Mesendoderm (in vitro differentiated cells): ENCODE measurements at regions not wholly inside any gene's neighbourhood (a gene's known extent, or its start where the extent isn't known, plus 50 kb on each side); places are given as distances from the start of the nearest gene placed in this dataset.
A peak's percentile ranks its signal among the peaks of the same experiment; 100 is the strongest.

ENCODE experiments used
- DNase-seq: peaks from one replicate; pipeline ENCODE4 v3.0.0; 2013
- H2AK5ac ChIP-seq: 2 replicates; pipeline ENCODE4 v1.6.1; 2013; ENCODE audit warnings: low read length, inconsistent platforms
- H2BK120ac ChIP-seq: 2 replicates; pipeline ENCODE4 v1.6.1; 2013; ENCODE audit warnings: low read depth, mild to moderate bottlenecking, low read length, moderate library complexity, mixed read lengths
- H2BK15ac ChIP-seq: replicated peaks from 2 replicates; pipeline ENCODE4 v1.6.1; 2013; ENCODE audit warnings: low read depth, mild to moderate bottlenecking, moderate library complexity
- H2BK5ac ChIP-seq: 2 replicates; pipeline ENCODE4 v1.6.1; 2013; ENCODE audit warnings: low read length, inconsistent platforms
- H3K18ac ChIP-seq: 2 replicates; pipeline ENCODE4 v1.6.1; 2013; ENCODE audit warnings: mild to moderate bottlenecking, low read length, mixed read lengths
- H3K23ac ChIP-seq: one replicate; pipeline ENCODE4 v1.6.1; 2013; ENCODE audit warnings: low read length
- H3K27ac ChIP-seq: 2 replicates; pipeline ENCODE4 v1.5.1; 2013; ENCODE audit warnings: low read depth, mild to moderate bottlenecking, inconsistent platforms, low read length, moderate library complexity
- H3K27me3 ChIP-seq: 2 replicates; pipeline ENCODE4 v1.6.1; 2013; ENCODE audit warnings: low read length, control low read depth, mild to moderate bottlenecking, inconsistent platforms; ENCODE audit not compliant: insufficient read depth, poor library complexity
- H3K36me3 ChIP-seq: 2 replicates; pipeline ENCODE4 v1.6.1; 2013; ENCODE audit warnings: low read length, inconsistent platforms; ENCODE audit not compliant: control insufficient read depth, insufficient read depth
- H3K4ac ChIP-seq: one replicate; pipeline ENCODE4 v1.6.1; 2013; ENCODE audit warnings: low read depth, mild to moderate bottlenecking, low read length, moderate library complexity
- H3K4me1 ChIP-seq: 2 replicates; pipeline ENCODE4 v1.6.1; 2013; ENCODE audit warnings: low read depth, low read length, inconsistent platforms; ENCODE audit not compliant: control insufficient read depth
- H3K4me2 ChIP-seq: 2 replicates; pipeline ENCODE4 v1.6.1; 2013; ENCODE audit warnings: low read length
- H3K4me3 ChIP-seq: 2 replicates; pipeline ENCODE4 v1.5.1; 2013; ENCODE audit warnings: mild to moderate bottlenecking, low read length
- H3K56ac ChIP-seq: one replicate; pipeline ENCODE4 v1.6.1; 2013; ENCODE audit warnings: low read length
- H3K79me1 ChIP-seq: 2 replicates; pipeline ENCODE4 v1.6.1; 2013; ENCODE audit warnings: low read length, inconsistent platforms
- H3K79me2 ChIP-seq: 2 replicates; pipeline ENCODE4 v1.6.1; 2013; ENCODE audit warnings: mild to moderate bottlenecking, low read length; ENCODE audit not compliant: control insufficient read depth, insufficient read depth
- H3K9ac ChIP-seq: 2 replicates; pipeline ENCODE4 v1.6.1; 2013; ENCODE audit warnings: low read length, inconsistent platforms
- H4K5ac ChIP-seq: one replicate; pipeline ENCODE4 v1.6.1; 2013; ENCODE audit warnings: low read length
- H4K8ac ChIP-seq: one replicate; pipeline ENCODE4 v1.6.1; 2013; ENCODE audit warnings: low read depth, mild to moderate bottlenecking, control low read depth, low read length, moderate library complexity
- WGBS: extraction: QIAGEN DNeasy Blood & Tissue Kit; methylation state at CpG from one replicate; pipeline ENCODE4 v1.1.7; 2013; ENCODE audit warnings: low lambda C conversion rate, missing lambda C conversion rate; ENCODE audit not compliant: insufficient coverage; ENCODE audit errors: extremely low coverage; 5-methylcytosine and 5-hydroxymethylcytosine counted together

GRCh38 chr7:130996205-130996832, 262.3 kb upstream of the KLF14 start:
- Histone ChIP-seq H3K56ac (no peak overlapping the region), H3K9ac (no peak overlapping the region), H3K36me3 (no peaks in the 10 kb centered on the region), H3K23ac (no peak overlapping the region), H3K79me2 (no peaks in the 10 kb centered on the region), H3K4ac (no peak overlapping the region), H2BK120ac (no peak overlapping the region), H4K8ac (no peak overlapping the region), H4K5ac (no peak overlapping the region), H2BK15ac (no peak overlapping the region), H3K27ac (no peak overlapping the region), H3K27me3 (no peaks in the 10 kb centered on the region), H3K79me1 (no peaks in the 10 kb centered on the region), H2AK5ac (no peak overlapping the region), H3K18ac (no peak overlapping the region), H2BK5ac (no peak overlapping the region), H3K4me1 (no peaks in the 10 kb centered on the region), H3K4me2 (no peak overlapping the region), H3K4me3 (no peak overlapping the region)
- DNase-seq = no peak
- no CpG with 5 or more reads among the region's 5 CpGs for WGBS

- Histone ChIP-seq H3K4me1 (no peaks in the 10 kb centered on the region), H4K8ac (no peak overlapping the region), H3K4me3 (no peak overlapping the region), H3K27me3 (no peaks in the 10 kb centered on the region), H2BK15ac (no peak overlapping the region), H2BK5ac (no peak overlapping the region), H4K5ac (no peak overlapping the region), H3K56ac (no peak overlapping the region), H3K27ac (no peak overlapping the region), H3K4ac (no peak overlapping the region), H3K79me1 (no peaks in the 10 kb centered on the region), H3K79me2 (no peaks in the 10 kb centered on the region), H3K18ac (no peak overlapping the region), H3K23ac (no peak overlapping the region), H2AK5ac (no peak overlapping the region), H2BK120ac (no peak overlapping the region), H3K4me2 (no peak overlapping the region), H3K36me3 (no peaks in the 10 kb centered on the region), H3K9ac (no peak overlapping the region)
- WGBS = no CpG with 5 or more reads among the region's 6 CpGs
- no peak for DNase-seq
Observed at GRCh38 chr7:130996833-130997231, 262.8 kb upstream of the KLF14 start.

- no peaks in the 10 kb centered on the region for H3K79me2 ChIP-seq
- H3K56ac ChIP-seq = no peak overlapping the region
- no peak overlapping the region for H3K9ac ChIP-seq
- H3K4me2 ChIP-seq = no peak overlapping the region
- no peak overlapping the region for H3K18ac ChIP-seq
- DNase-seq = peak; percentile 39
- no peak overlapping the region for H2BK5ac ChIP-seq
- no peak overlapping the region for H3K23ac ChIP-seq
- no CpG with 5 or more reads among the region's 3 CpGs for WGBS
- no peak overlapping the region for H3K4me3 ChIP-seq
- no peaks in the 10 kb centered on the region for H3K79me1 ChIP-seq
- no peak overlapping the region for H2AK5ac ChIP-seq
- H2BK15ac ChIP-seq = no peak overlapping the region
- no peaks in the 10 kb centered on the region for H3K36me3 ChIP-seq
- H3K27me3 ChIP-seq = no peaks in the 10 kb centered on the region
- no peak overlapping the region for H2BK120ac ChIP-seq
- no peak overlapping the region for H4K8ac ChIP-seq
- H4K5ac ChIP-seq = no peak overlapping the region
- H3K4me1 ChIP-seq = no peaks in the 10 kb centered on the region
- H3K4ac ChIP-seq = no peak overlapping the region
- H3K27ac ChIP-seq = no peak overlapping the region
Observed at GRCh38 chr7:130998993-130999602, 265.1 kb upstream of the KLF14 start.

GRCh38 chr7:130999926-131000325, 265.9 kb upstream of the KLF14 start:
- Histone ChIP-seq H3K36me3 (no peaks in the 10 kb centered on the region), H3K56ac (no peak overlapping the region), H2BK120ac (no peak overlapping the region), H4K8ac (no peak overlapping the region), H3K27me3 (no peaks in the 10 kb centered on the region), H3K18ac (no peak overlapping the region), H3K27ac (no peak overlapping the region), H3K79me2 (no peaks in the 10 kb centered on the region), H3K4me2 (no peak overlapping the region), H3K23ac (no peak overlapping the region), H4K5ac (no peak overlapping the region), H2BK5ac (no peak overlapping the region), H3K9ac (no peak overlapping the region), H3K4me1 (no peaks in the 10 kb centered on the region), H2AK5ac (no peak overlapping the region), H3K4ac (no peak overlapping the region), H2BK15ac (no peak overlapping the region), H3K4me3 (no peak overlapping the region), H3K79me1 (no peaks in the 10 kb centered on the region)
- no peak for DNase-seq
- WGBS = no CpG with 5 or more reads among the region's 4 CpGs

GRCh38 chr7:131000389-131000788, 266.4 kb upstream of the KLF14 start:
- no peak overlapping the region for H3K27ac ChIP-seq
- H2AK5ac ChIP-seq = no peak overlapping the region
- H3K23ac ChIP-seq = no peak overlapping the region
- H2BK15ac ChIP-seq = no peak overlapping the region
- H3K18ac ChIP-seq = no peak overlapping the region
- no peak overlapping the region for H3K4me2 ChIP-seq
- no peaks in the 10 kb centered on the region for H3K79me2 ChIP-seq
- no CpG with 5 or more reads among the region's 6 CpGs for WGBS
- no peaks in the 10 kb centered on the region for H3K4me1 ChIP-seq
- no peak overlapping the region for H4K8ac ChIP-seq
- H3K9ac ChIP-seq = no peak overlapping the region
- no peaks in the 10 kb centered on the region for H3K79me1 ChIP-seq
- no peak overlapping the region for H3K56ac ChIP-seq
- no peak overlapping the region for H4K5ac ChIP-seq
- H3K4ac ChIP-seq = no peak overlapping the region
- no peaks in the 10 kb centered on the region for H3K36me3 ChIP-seq
- no peak overlapping the region for H3K4me3 ChIP-seq
- no peaks in the 10 kb centered on the region for H3K27me3 ChIP-seq
- H2BK120ac ChIP-seq = no peak overlapping the region
- no peak overlapping the region for H2BK5ac ChIP-seq
- no peak for DNase-seq

GRCh38 chr7:131000873-131001272, 266.9 kb upstream of the KLF14 start:
- Histone ChIP-seq H3K4me3 (no peak overlapping the region), H3K79me1 (no peaks in the 10 kb centered on the region), H3K79me2 (no peaks in the 10 kb centered on the region), H3K27me3 (no peaks in the 10 kb centered on the region), H3K4me2 (no peak overlapping the region), H3K23ac (no peak overlapping the region), H3K4ac (no peak overlapping the region), H2AK5ac (no peak overlapping the region), H2BK5ac (no peak overlapping the region), H3K18ac (no peak overlapping the region), H3K56ac (no peak overlapping the region), H4K5ac (no peak overlapping the region), H3K27ac (no peak overlapping the region), H2BK15ac (no peak overlapping the region), H4K8ac (no peak overlapping the region), H3K4me1 (no peaks in the 10 kb centered on the region), H3K36me3 (no peaks in the 10 kb centered on the region), H2BK120ac (no peak overlapping the region), H3K9ac (no peak overlapping the region)
- peak; percentile 41 for DNase-seq
- no CpG with 5 or more reads among the region's 2 CpGs for WGBS
